Endothelial cell of umbilical vein (primary cell): ENCODE measurements at regions not wholly inside any gene's neighbourhood (a gene's known extent, or its start where the extent isn't known, plus 50 kb on each side); places are given as distances from the start of the nearest gene placed in this dataset.

Experiments
- BruUV-seq: library from RNA; stranded (reverse); fragments of 400-500 nt; replicated peaks from 2 replicates; lab custom pipeline; 2021; lab: Mats Ljungman, UMichigan
- CTCF ChIA-PET: fragments of 300-600, 350-600 bp; sonication (Branson Sonifier 250); formaldehyde crosslinking; loops from one replicate; lab custom pipeline; 2021; ENCODE audit warnings: antibody characterized with exemption, inconsistent platforms; lab: Charles Lee
- POLR2A ChIA-PET: fragments of 300-600, 350-600 bp; sonication (Branson Sonifier 250); formaldehyde crosslinking; loops from one replicate; lab custom pipeline; 2021; ENCODE audit warnings: antibody characterized with exemption, inconsistent platforms; lab: Charles Lee
- DNase-seq: peaks from one replicate; pipeline ENCODE4 v3.0.0-alpha.2; 2011; ENCODE audit warnings: low read depth, low spot score
- FAIRE-seq: peaks from 2 replicates; lab custom pipeline; 2011; peaks lifted over from hg19 to GRCh38; lab: Jason Lieb, UNC
- H2AFZ ChIP-seq: 2 replicates; pipeline ENCODE4 v1.6.0; 2012; ENCODE audit warnings: low read depth, low read length, control low read depth, inconsistent platforms
- H3K27ac ChIP-seq: 2 replicates; pipeline ENCODE4 v1.5.1; 2011; ENCODE audit warnings: low read depth, mild to moderate bottlenecking, control low read depth, low read length, moderate library complexity; ENCODE audit not compliant: insufficient read depth
- H3K27me3 ChIP-seq, 2 experiments: 2 replicates each; pipeline versions ENCODE4 v1.6.0 to v1.6.1; 2011; ENCODE audit warnings: low read length in 2 of 2, mixed read lengths in 1 of 2; ENCODE audit not compliant: control insufficient read depth in 2 of 2, insufficient read depth in 2 of 2
- H3K36me3 ChIP-seq, 2 experiments: 2 replicates in 1 of 2; 3 replicates in 1 of 2; pipeline ENCODE4 v1.5.1; 2011; ENCODE audit warnings: low read length in 2 of 2, mild to moderate bottlenecking in 1 of 2, moderate library complexity in 1 of 2; ENCODE audit not compliant: control insufficient read depth in 2 of 2, insufficient read depth in 2 of 2; ENCODE audit errors: extremely low read depth in 1 of 2
- H3K4me1 ChIP-seq: 3 replicates; pipeline ENCODE4 v1.5.1; 2011; ENCODE audit warnings: mild to moderate bottlenecking, low read length; ENCODE audit not compliant: control insufficient read depth, insufficient read depth; ENCODE audit errors: extremely low read depth
- H3K4me2 ChIP-seq: 2 replicates; pipeline ENCODE4 v1.6.1; 2011; ENCODE audit warnings: low read length, control low read depth, mixed read lengths; ENCODE audit not compliant: insufficient read depth
- H3K4me3 ChIP-seq, 3 experiments: fragments of 200-600 bp in 1 of 3; sonication (generic), shearing (Covaris generic) in 1 of 3; replicated peaks in 1 of 3; 2 replicates each; pipeline ENCODE4 v1.5.1; 2011 to 2016; ENCODE audit warnings: control low read depth in 3 of 3, low read length in 3 of 3, mild to moderate bottlenecking in 2 of 3, inconsistent platforms in 1 of 3, low read depth in 1 of 3, moderate library complexity in 1 of 3; ENCODE audit not compliant: insufficient read depth in 1 of 3
- H3K79me2 ChIP-seq: 2 replicates; pipeline ENCODE4 v1.6.0; 2012; ENCODE audit warnings: low read length, inconsistent platforms; ENCODE audit not compliant: control insufficient read depth, insufficient read depth
- H3K9ac ChIP-seq: replicated peaks from 2 replicates; pipeline ENCODE3; 2011; ENCODE audit warnings: low read length, control low read depth; ENCODE audit not compliant: insufficient read depth; ENCODE audit errors: extremely low read depth
- H3K9me1 ChIP-seq: replicated peaks from 3 replicates; pipeline ENCODE4 v1.6.0; 2011; ENCODE audit warnings: mild to moderate bottlenecking, low read length; ENCODE audit not compliant: control insufficient read depth, insufficient read depth; ENCODE audit errors: extremely low read depth
- H3K9me3 ChIP-seq: replicated peaks from 2 replicates; pipeline ENCODE4 v1.5.1; 2012; ENCODE audit warnings: low read length, inconsistent platforms; ENCODE audit not compliant: control insufficient read depth, insufficient read depth
- H4K20me1 ChIP-seq: replicated peaks from 2 replicates; pipeline ENCODE3; 2011; ENCODE audit warnings: mild to moderate bottlenecking, low read length; ENCODE audit not compliant: control insufficient read depth, insufficient read depth; ENCODE audit errors: extremely low read depth
- CTCF ChIP-seq, 2 donors: IDR thresholded peaks; 1 replicate in 1 of 2; 2 replicates in 1 of 2; pipeline ENCODE4 v1.5.1; 2011; ENCODE audit warnings: low read length in 2 of 2, mild to moderate bottlenecking in 2 of 2, moderate library complexity in 2 of 2, control low read depth in 1 of 2, inconsistent platforms in 1 of 2, low read depth in 1 of 2; ENCODE audit not compliant: insufficient read depth in 1 of 2; ENCODE audit errors: extremely low read depth in 1 of 2
- EZH2 ChIP-seq: IDR thresholded peaks from 2 replicates; pipeline ENCODE4 v1.6.1; 2012; ENCODE audit warnings: borderline replicate concordance, low read depth, mild to moderate bottlenecking, moderate library complexity, low read length, inconsistent platforms; ENCODE audit not compliant: severe bottlenecking
- FOS ChIP-seq: IDR thresholded peaks from 2 replicates; pipeline ENCODE4 v1.6.1; 2011; ENCODE audit warnings: mild to moderate bottlenecking, low read length, moderate library complexity, borderline replicate concordance; ENCODE audit not compliant: insufficient read depth
- GATA2 ChIP-seq: IDR thresholded peaks from 2 replicates; pipeline ENCODE4 v1.7.0; 2011; ENCODE audit warnings: low read depth, mild to moderate bottlenecking, moderate library complexity, mixed read lengths, low read length; ENCODE audit not compliant: insufficient read length, insufficient read depth
- MAX ChIP-seq: IDR thresholded peaks from 2 replicates; pipeline ENCODE4 v1.6.1; 2011; ENCODE audit not compliant: insufficient read depth, insufficient read length
- MYC ChIP-seq: IDR thresholded peaks from one replicate; pipeline ENCODE4 v1.6.1; 2011; ENCODE audit warnings: mild to moderate bottlenecking, low read depth, low read length
- POLR2A ChIP-seq: IDR thresholded peaks from 2 replicates; pipeline ENCODE4 v1.6.1; 2012; ENCODE audit warnings: low read depth, mild to moderate bottlenecking, control low read depth, low read length
- POLR2AphosphoS5 ChIP-seq: IDR thresholded peaks from 2 replicates; pipeline ENCODE4 v1.6.1; 2012; ENCODE audit warnings: low read depth, mild to moderate bottlenecking, control low read depth, low read length, moderate library complexity; ENCODE audit not compliant: insufficient read depth
- dilution Hi-C: fragments of 300-500 bp; cut with MboI; formaldehyde crosslinking; loops from one replicate; pipeline ENCODE4 v1.15.0; 2019; ENCODE audit warnings: low sequenced_read_pairs; ENCODE audit not compliant: extremely low pct_ligation_motif_present
- intact Hi-C: fragments of 100-400 bp; cut with micrococcal nuclease; formaldehyde crosslinking; loops from one replicate; pipeline ENCODE4 v1.10.0; 2022

GRCh38 chr4:181427076-181427475, 816.1 kb upstream of the TENM3 start:
- no peak overlapping the region for H2AFZ ChIP-seq
- DNase-seq (no peak), FAIRE-seq (no peak)
- H4K20me1 ChIP-seq: no peaks in the 10 kb centered on the region
- no peaks in the 10 kb centered on the region for H3K4me1 ChIP-seq
- dilution Hi-C loops: no loop called here
- no peaks in the 10 kb centered on the region for H3K9me1 ChIP-seq
- no peaks in the 10 kb centered on the region for H3K9me3 ChIP-seq
- no peaks in the 10 kb centered on the region for H3K27me3 ChIP-seq
- no TSS peak for BruUV-seq
- H3K27ac ChIP-seq: no peak overlapping the region
- CTCF ChIA-PET: no interaction called here
- POLR2A ChIA-PET: no interaction called here
- TF ChIP-seq EZH2: no peak
- TF ChIP-seq CTCF (IDR thresholded peaks at IDR 0.05; ENCODE audit: extremely low read depth in 1 of 2, insufficient read depth in 1 of 2, low read depth in 1 of 2, low read length in 2 of 2): no peak
- TF ChIP-seq POLR2A: no peak
- TF ChIP-seq POLR2AphosphoS5: no peak
- no peak for TF ChIP-seq MAX
- TF ChIP-seq GATA2: no peak
- TF ChIP-seq MYC: no peak
- TF ChIP-seq FOS: no peak
- intact Hi-C loops: no loop called here
- H3K4me3 ChIP-seq: no peak overlapping the region
- H3K36me3 ChIP-seq: no peaks in the 10 kb centered on the region
- no peak overlapping the region for H3K9ac ChIP-seq
- no peaks in the 10 kb centered on the region for H3K79me2 ChIP-seq
- H3K4me2 ChIP-seq: no peak overlapping the region
